Calu3 (cell line): ENCODE measurements at regions not wholly inside any gene's neighbourhood (a gene's known extent, or its start where the extent isn't known, plus 50 kb on each side); places are given as distances from the start of the nearest gene placed in this dataset.

Experiments
- BruUV-seq: library from RNA; stranded (reverse); fragments of 400-500 nt; replicated peaks from 2 replicates; lab custom pipeline; 2021; lab: Mats Ljungman, UMichigan
- CTCF ChIA-PET: fragments of 300-600 bp; sonication (Branson Sonifier 250); formaldehyde crosslinking; loops from one replicate; lab custom pipeline; 2022; ENCODE audit warnings: antibody characterized with exemption; lab: Charles Lee
- DNase-seq: peaks from one replicate; pipeline ENCODE4 v3.0.0; 2022
- H3K27ac Mint-ChIP-seq: one replicate; pipeline ENCODE4 v1.8.0; 2022; ENCODE audit warnings: mixed read lengths; ENCODE audit not compliant: unreplicated experiment
- H3K27me3 Mint-ChIP-seq: one replicate; pipeline ENCODE4 v1.8.0; 2022; ENCODE audit warnings: mixed read lengths; ENCODE audit not compliant: unreplicated experiment
- H3K36me3 Mint-ChIP-seq: one replicate; pipeline ENCODE4 v1.8.0; 2022; ENCODE audit warnings: mild to moderate bottlenecking, moderate library complexity, mixed read lengths; ENCODE audit not compliant: insufficient read depth, unreplicated experiment
- H3K4me1 Mint-ChIP-seq: one replicate; pipeline ENCODE4 v1.8.0; 2022; ENCODE audit warnings: mild to moderate bottlenecking, low read depth, mixed read lengths; ENCODE audit not compliant: unreplicated experiment
- H3K4me3 Mint-ChIP-seq: one replicate; pipeline ENCODE4 v1.8.0; 2022; ENCODE audit warnings: mild to moderate bottlenecking, low read depth, moderate library complexity, mixed read lengths; ENCODE audit not compliant: unreplicated experiment
- H3K9me3 Mint-ChIP-seq: one replicate; pipeline ENCODE4 v1.8.0; 2022; ENCODE audit warnings: low read depth, mixed read lengths; ENCODE audit not compliant: unreplicated experiment
- CTCF ChIP-seq: fragments of 200-600 bp; IDR thresholded peaks from one replicate; pipeline ENCODE4 v1.8.0; 2022; ENCODE audit warnings: antibody characterized with exemption; ENCODE audit not compliant: unreplicated experiment
- intact Hi-C: fragments of 100-400 bp; cut with micrococcal nuclease; formaldehyde crosslinking; loops from one replicate; pipeline ENCODE4 v1.10.0; 2022; ENCODE audit not compliant: unreplicated experiment

GRCh38 chr2:191496838-191497237 lies 181.1 kb upstream of the NABP1 start:
- DNase-seq: no peak
- no peak overlapping the region for H3K27ac Mint-ChIP-seq
- TF ChIP-seq CTCF: no peak
- intact Hi-C loops: no loop called here
- no peaks in the 10 kb centered on the region for H3K27me3 Mint-ChIP-seq
- no peaks in the 10 kb centered on the region for H3K36me3 Mint-ChIP-seq
- no TSS peak for BruUV-seq
- peaks cover 4% of the 10 kb centered on the region for H3K9me3 Mint-ChIP-seq
- no peak overlapping the region for H3K4me3 Mint-ChIP-seq
- CTCF ChIA-PET: interaction anchor here (0.5 kb wide), 1 partner anchor 13 kb away, joined by 3 read pairs; no protein-coding TSS in a partner anchor
- H3K4me1 Mint-ChIP-seq: no peaks in the 10 kb centered on the region

- no peak overlapping the region for H3K4me3 Mint-ChIP-seq
- no TSS peak for BruUV-seq
- DNase-seq: no peak
- CTCF ChIA-PET: no interaction called here
- TF ChIP-seq CTCF: no peak
- intact Hi-C loops: no loop called here
- peaks cover 4% of the 10 kb centered on the region for H3K9me3 Mint-ChIP-seq
- no peaks in the 10 kb centered on the region for H3K4me1 Mint-ChIP-seq
- H3K27me3 Mint-ChIP-seq: no peaks in the 10 kb centered on the region
- no peaks in the 10 kb centered on the region for H3K36me3 Mint-ChIP-seq
- no peak overlapping the region for H3K27ac Mint-ChIP-seq
Measured at GRCh38 chr2:191497822-191498221, 180.1 kb upstream of the NABP1 start.

- Mint-ChIP-seq H3K4me1 (no peaks in the 10 kb centered on the region), H3K27ac (no peak overlapping the region), H3K4me3 (no peak overlapping the region), H3K27me3 (no peaks in the 10 kb centered on the region), H3K36me3 (no peaks in the 10 kb centered on the region), H3K9me3 (peaks cover 7% of the 10 kb centered on the region)
- DNase-seq: no peak
- TF ChIP-seq CTCF: no peak
- BruUV-seq: no TSS peak
- intact Hi-C loops: no loop called here
- CTCF ChIA-PET: no interaction called here
Measured at GRCh38 chr2:191499050-191499449, 178.9 kb upstream of the NABP1 start.

GRCh38 chr2:191499874-191500565 lies 177.9 kb upstream of the NABP1 start:
- Mint-ChIP-seq H3K27ac (no peak overlapping the region), H3K4me3 (no peak overlapping the region), H3K27me3 (no peaks in the 10 kb centered on the region), H3K36me3 (no peaks in the 10 kb centered on the region), H3K9me3 (peaks cover 3% of the 10 kb centered on the region), H3K4me1 (no peaks in the 10 kb centered on the region)
- CTCF ChIA-PET: interaction anchor here (1.0 to 1.9 kb wide), 3 partner anchors 282 to 345 kb away, joined by 3 to 10 read pairs (median 4); no protein-coding TSS in a partner anchor
- no peak for TF ChIP-seq CTCF
- DNase-seq: no peak
- intact Hi-C loops: loop anchor here (5.0 kb wide), 2 partner anchors 198 to 268 kb away; no protein-coding TSS in a partner anchor
- no TSS peak for BruUV-seq
